Mesendoderm (in vitro differentiated cells): ENCODE measurements at regions not wholly inside any gene's neighbourhood (a gene's known extent, or its start where the extent isn't known, plus 50 kb on each side); places are given as distances from the start of the nearest gene placed in this dataset.

ENCODE experiments used
- DNase-seq: peaks from one replicate; pipeline ENCODE4 v3.0.0; 2013
- H2AK5ac ChIP-seq: 2 replicates; pipeline ENCODE4 v1.6.1; 2013; ENCODE audit warnings: low read length, inconsistent platforms
- H2BK120ac ChIP-seq: 2 replicates; pipeline ENCODE4 v1.6.1; 2013; ENCODE audit warnings: low read depth, mild to moderate bottlenecking, low read length, moderate library complexity, mixed read lengths
- H2BK15ac ChIP-seq: replicated peaks from 2 replicates; pipeline ENCODE4 v1.6.1; 2013; ENCODE audit warnings: low read depth, mild to moderate bottlenecking, moderate library complexity
- H2BK5ac ChIP-seq: 2 replicates; pipeline ENCODE4 v1.6.1; 2013; ENCODE audit warnings: low read length, inconsistent platforms
- H3K18ac ChIP-seq: 2 replicates; pipeline ENCODE4 v1.6.1; 2013; ENCODE audit warnings: mild to moderate bottlenecking, low read length, mixed read lengths
- H3K23ac ChIP-seq: one replicate; pipeline ENCODE4 v1.6.1; 2013; ENCODE audit warnings: low read length
- H3K27ac ChIP-seq: 2 replicates; pipeline ENCODE4 v1.5.1; 2013; ENCODE audit warnings: low read depth, mild to moderate bottlenecking, inconsistent platforms, low read length, moderate library complexity
- H3K27me3 ChIP-seq: 2 replicates; pipeline ENCODE4 v1.6.1; 2013; ENCODE audit warnings: low read length, control low read depth, mild to moderate bottlenecking, inconsistent platforms; ENCODE audit not compliant: insufficient read depth, poor library complexity
- H3K36me3 ChIP-seq: 2 replicates; pipeline ENCODE4 v1.6.1; 2013; ENCODE audit warnings: low read length, inconsistent platforms; ENCODE audit not compliant: control insufficient read depth, insufficient read depth
- H3K4ac ChIP-seq: one replicate; pipeline ENCODE4 v1.6.1; 2013; ENCODE audit warnings: low read depth, mild to moderate bottlenecking, low read length, moderate library complexity
- H3K4me1 ChIP-seq: 2 replicates; pipeline ENCODE4 v1.6.1; 2013; ENCODE audit warnings: low read depth, low read length, inconsistent platforms; ENCODE audit not compliant: control insufficient read depth
- H3K4me2 ChIP-seq: 2 replicates; pipeline ENCODE4 v1.6.1; 2013; ENCODE audit warnings: low read length
- H3K4me3 ChIP-seq: 2 replicates; pipeline ENCODE4 v1.5.1; 2013; ENCODE audit warnings: mild to moderate bottlenecking, low read length
- H3K56ac ChIP-seq: one replicate; pipeline ENCODE4 v1.6.1; 2013; ENCODE audit warnings: low read length
- H3K79me1 ChIP-seq: 2 replicates; pipeline ENCODE4 v1.6.1; 2013; ENCODE audit warnings: low read length, inconsistent platforms
- H3K79me2 ChIP-seq: 2 replicates; pipeline ENCODE4 v1.6.1; 2013; ENCODE audit warnings: mild to moderate bottlenecking, low read length; ENCODE audit not compliant: control insufficient read depth, insufficient read depth
- H3K9ac ChIP-seq: 2 replicates; pipeline ENCODE4 v1.6.1; 2013; ENCODE audit warnings: low read length, inconsistent platforms
- H4K5ac ChIP-seq: one replicate; pipeline ENCODE4 v1.6.1; 2013; ENCODE audit warnings: low read length
- H4K8ac ChIP-seq: one replicate; pipeline ENCODE4 v1.6.1; 2013; ENCODE audit warnings: low read depth, mild to moderate bottlenecking, control low read depth, low read length, moderate library complexity
- WGBS: extraction: QIAGEN DNeasy Blood & Tissue Kit; methylation state at CpG from one replicate; pipeline ENCODE4 v1.1.7; 2013; ENCODE audit warnings: low lambda C conversion rate, missing lambda C conversion rate; ENCODE audit not compliant: insufficient coverage; ENCODE audit errors: extremely low coverage; 5-methylcytosine and 5-hydroxymethylcytosine counted together

DNA sequence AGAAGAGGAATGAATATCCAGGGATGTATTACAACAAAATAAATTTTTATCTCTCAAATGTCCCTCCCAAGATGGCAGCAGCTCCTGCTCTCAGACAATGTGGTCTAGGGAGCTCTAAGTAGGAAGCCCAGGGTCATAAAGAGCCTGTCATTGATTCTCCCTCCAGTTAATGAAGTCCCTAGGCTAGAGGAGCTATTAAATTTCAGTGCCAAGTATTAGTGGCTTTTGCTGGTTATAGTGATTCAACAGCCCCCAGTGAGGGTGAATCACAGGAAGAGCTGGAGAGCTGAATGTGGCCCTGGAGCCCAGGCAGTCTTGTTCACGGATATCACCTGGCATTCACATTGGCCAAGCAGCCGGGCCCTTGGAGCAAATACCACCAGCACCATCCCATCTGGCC is 109.8 kb upstream of the YPEL5 start:
- Histone ChIP-seq H3K79me2 (no peaks in the 10 kb centered on the region), H2BK15ac (no peak overlapping the region), H3K4me1 (no peaks in the 10 kb centered on the region), H3K9ac (no peak overlapping the region), H3K18ac (no peak overlapping the region), H2BK120ac (no peak overlapping the region), H4K8ac (no peak overlapping the region), H3K56ac (no peak overlapping the region), H2AK5ac (no peak overlapping the region), H3K79me1 (no peaks in the 10 kb centered on the region), H3K4me3 (no peak overlapping the region), H3K27ac (no peak overlapping the region), H3K27me3 (no peaks in the 10 kb centered on the region), H3K23ac (no peak overlapping the region), H3K4ac (no peak overlapping the region), H3K4me2 (no peak overlapping the region), H4K5ac (no peak overlapping the region), H2BK5ac (no peak overlapping the region), H3K36me3 (no peaks in the 10 kb centered on the region)
- DNase-seq, result no peak
- WGBS, result no CpG with 5 or more reads among the region's 2 CpGs

DNA sequence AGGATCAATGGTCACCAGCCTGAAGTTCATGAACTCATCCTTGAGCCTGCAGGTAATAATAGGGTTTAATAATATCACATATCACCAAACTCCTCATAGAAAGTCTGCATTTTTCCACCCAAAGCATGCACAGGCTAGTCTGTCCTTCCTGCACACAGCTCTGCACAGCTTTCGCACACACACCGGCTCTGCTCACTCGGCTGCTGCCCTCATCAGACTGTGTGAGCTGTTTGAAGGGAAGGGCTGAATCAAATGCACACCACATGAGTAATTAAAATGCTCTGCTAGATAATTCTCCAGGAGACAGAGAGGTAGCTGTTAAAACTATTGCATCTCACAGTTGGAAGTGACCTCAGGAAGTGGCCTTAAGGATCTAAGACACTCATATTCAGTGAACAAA is 108.4 kb upstream of the YPEL5 start:
- Histone ChIP-seq H3K9ac (no peak overlapping the region), H2BK15ac (no peak overlapping the region), H3K18ac (no peak overlapping the region), H3K4me2 (no peak overlapping the region), H3K56ac (no peak overlapping the region), H2BK120ac (no peak overlapping the region), H3K23ac (no peak overlapping the region), H3K36me3 (no peaks in the 10 kb centered on the region), H3K79me1 (no peaks in the 10 kb centered on the region), H3K4me3 (no peak overlapping the region), H3K27me3 (no peaks in the 10 kb centered on the region), H2AK5ac (no peak overlapping the region), H3K4me1 (no peaks in the 10 kb centered on the region), H2BK5ac (no peak overlapping the region), H3K27ac (no peak overlapping the region), H3K79me2 (no peaks in the 10 kb centered on the region), H4K8ac (no peak overlapping the region), H4K5ac (no peak overlapping the region), H3K4ac (no peak overlapping the region)
- no CpG with 5 or more reads among the region's 3 CpGs for WGBS
- no peak for DNase-seq

DNA sequence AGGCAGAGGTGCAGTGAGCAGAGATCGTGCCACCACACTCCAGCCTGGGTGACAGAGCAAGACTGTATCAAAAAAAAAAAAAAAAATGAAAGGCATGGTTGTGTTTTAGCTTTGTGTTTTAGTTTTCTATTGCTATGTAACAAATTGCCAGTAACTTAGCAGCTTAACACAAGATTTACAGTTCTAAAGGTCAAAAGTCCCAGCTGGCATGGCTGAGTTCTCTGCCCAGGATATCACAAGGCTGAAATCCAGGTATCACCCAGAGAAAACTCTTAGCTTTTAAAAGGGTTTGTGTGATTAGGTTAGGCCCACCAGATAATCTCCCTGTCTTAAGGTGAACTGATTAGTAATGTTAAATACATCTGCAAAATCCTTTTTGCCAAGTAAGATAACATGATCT is 107.7 kb upstream of the YPEL5 start:
- Histone ChIP-seq H2BK15ac (no peak overlapping the region), H2BK5ac (no peak overlapping the region), H4K8ac (no peak overlapping the region), H3K18ac (no peak overlapping the region), H3K27ac (no peak overlapping the region), H3K56ac (no peak overlapping the region), H3K9ac (no peak overlapping the region), H3K4ac (no peak overlapping the region), H3K23ac (no peak overlapping the region), H2BK120ac (no peak overlapping the region), H4K5ac (no peak overlapping the region), H3K79me1 (no peaks in the 10 kb centered on the region), H3K4me2 (no peak overlapping the region), H3K27me3 (no peaks in the 10 kb centered on the region), H3K4me1 (no peaks in the 10 kb centered on the region), H3K79me2 (no peaks in the 10 kb centered on the region), H3K4me3 (no peak overlapping the region), H3K36me3 (no peaks in the 10 kb centered on the region), H2AK5ac (no peak overlapping the region)
- WGBS, result no CpG with 5 or more reads among the region's 1 CpG
- DNase-seq, result no peak

DNA sequence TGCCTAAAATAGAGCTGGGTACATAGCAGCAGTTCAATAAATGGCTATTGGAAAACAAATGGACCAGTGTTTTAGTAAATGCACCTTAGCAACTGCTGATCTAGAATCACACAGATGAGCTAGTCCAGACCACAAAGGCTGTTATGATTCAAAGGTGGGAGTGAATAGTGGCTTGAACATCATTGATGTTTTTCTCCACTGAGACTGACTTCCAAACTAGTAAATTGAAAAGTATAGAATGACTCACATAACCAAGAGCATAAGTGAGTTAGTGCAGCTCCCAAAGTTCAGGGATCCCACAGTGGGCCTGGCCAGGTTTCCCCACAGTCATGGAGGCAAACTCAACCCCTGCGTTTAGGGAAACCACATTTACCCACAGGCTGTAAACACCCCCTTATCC is 106.7 kb upstream of the YPEL5 start:
- H3K27me3 ChIP-seq, result no peaks in the 10 kb centered on the region
- H3K4me3 ChIP-seq, result no peak overlapping the region
- no peak overlapping the region for H3K18ac ChIP-seq
- no peak for DNase-seq
- no peak overlapping the region for H4K8ac ChIP-seq
- no peak overlapping the region for H3K23ac ChIP-seq
- H2AK5ac ChIP-seq, result no peak overlapping the region
- no peak overlapping the region for H2BK5ac ChIP-seq
- no peak overlapping the region for H3K56ac ChIP-seq
- H3K4me2 ChIP-seq, result no peak overlapping the region
- H2BK120ac ChIP-seq, result no peak overlapping the region
- no peak overlapping the region for H2BK15ac ChIP-seq
- H3K27ac ChIP-seq, result no peak overlapping the region
- H3K9ac ChIP-seq, result no peak overlapping the region
- no peak overlapping the region for H3K4ac ChIP-seq
- no peak overlapping the region for H4K5ac ChIP-seq
- no peaks in the 10 kb centered on the region for H3K79me1 ChIP-seq
- H3K4me1 ChIP-seq, result no peaks in the 10 kb centered on the region
- H3K79me2 ChIP-seq, result no peaks in the 10 kb centered on the region
- no peaks in the 10 kb centered on the region for H3K36me3 ChIP-seq
- WGBS, result no CpG with 5 or more reads among the region's 1 CpG

DNA sequence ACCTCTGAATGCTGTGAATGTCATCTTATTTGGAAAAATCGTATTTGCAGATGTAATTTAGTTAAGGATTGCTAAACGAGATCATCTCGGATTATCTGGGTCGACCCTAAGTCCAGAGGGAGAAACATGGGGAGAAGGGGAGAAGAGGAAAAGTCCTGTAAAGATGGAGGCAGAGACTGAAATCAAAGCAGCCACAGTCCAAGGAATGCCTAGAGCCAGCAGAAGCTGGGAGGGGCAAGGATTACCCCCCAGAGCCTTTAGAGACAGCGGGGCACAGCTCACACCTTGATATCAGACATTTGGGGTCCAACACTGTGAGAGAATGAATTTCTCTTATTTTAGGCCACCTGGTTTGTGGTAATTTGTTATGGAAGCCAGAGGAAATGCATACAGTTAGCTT is 104.9 kb upstream of the YPEL5 start:
- no peak overlapping the region for H3K23ac ChIP-seq
- H4K8ac ChIP-seq, result no peak overlapping the region
- H3K79me1 ChIP-seq, result no peaks in the 10 kb centered on the region
- H2BK120ac ChIP-seq, result no peak overlapping the region
- WGBS, result no CpG with 5 or more reads among the region's 5 CpGs
- no peak overlapping the region for H3K4me2 ChIP-seq
- no peaks in the 10 kb centered on the region for H3K36me3 ChIP-seq
- no peak overlapping the region for H3K18ac ChIP-seq
- H2BK5ac ChIP-seq, result no peak overlapping the region
- no peaks in the 10 kb centered on the region for H3K4me1 ChIP-seq
- no peak overlapping the region for H3K9ac ChIP-seq
- no peak overlapping the region for H3K27ac ChIP-seq
- H2BK15ac ChIP-seq, result no peak overlapping the region
- no peak for DNase-seq
- H3K4ac ChIP-seq, result no peak overlapping the region
- no peak overlapping the region for H3K56ac ChIP-seq
- no peak overlapping the region for H3K4me3 ChIP-seq
- H2AK5ac ChIP-seq, result no peak overlapping the region
- H3K79me2 ChIP-seq, result no peaks in the 10 kb centered on the region
- no peak overlapping the region for H4K5ac ChIP-seq
- no peaks in the 10 kb centered on the region for H3K27me3 ChIP-seq

DNA sequence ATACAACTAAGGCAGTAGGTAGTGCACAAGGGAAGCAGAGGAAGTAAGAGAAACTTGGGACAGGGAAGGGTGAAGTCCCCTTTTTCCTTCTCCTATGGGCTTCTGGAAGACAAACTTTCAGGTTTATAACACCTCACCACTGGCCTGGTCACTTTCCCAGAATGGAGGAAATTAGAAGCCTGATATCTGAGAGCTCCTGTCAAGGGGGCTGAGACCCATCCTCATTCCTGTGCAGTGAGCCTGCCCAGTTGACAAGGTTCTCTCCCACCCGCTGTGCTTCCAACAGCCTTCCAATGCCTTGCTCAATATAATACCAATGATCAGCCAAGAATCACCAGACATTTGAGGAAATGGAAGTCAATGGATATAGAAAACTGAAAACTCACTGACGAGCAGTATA is 100.4 kb upstream of the YPEL5 start:
- Histone ChIP-seq H2BK120ac (no peak overlapping the region), H3K27me3 (no peaks in the 10 kb centered on the region), H3K4me1 (no peaks in the 10 kb centered on the region), H3K4me3 (no peak overlapping the region), H3K23ac (no peak overlapping the region), H3K4ac (no peak overlapping the region), H4K5ac (no peak overlapping the region), H3K27ac (no peak overlapping the region), H3K79me2 (no peaks in the 10 kb centered on the region), H3K18ac (no peak overlapping the region), H3K79me1 (no peaks in the 10 kb centered on the region), H2AK5ac (no peak overlapping the region), H3K4me2 (no peak overlapping the region), H2BK5ac (no peak overlapping the region), H4K8ac (no peak overlapping the region), H2BK15ac (no peak overlapping the region), H3K36me3 (no peaks in the 10 kb centered on the region), H3K9ac (no peak overlapping the region), H3K56ac (no peak overlapping the region)
- WGBS, result 100% methylated on average over 1 of the region's 2 CpGs
- DNase-seq, result no peak
